Panc1 (cell line): ENCODE measurements at regions not wholly inside any gene's neighbourhood (a gene's known extent, or its start where the extent isn't known, plus 50 kb on each side); places are given as distances from the start of the nearest gene placed in this dataset.

ENCODE experiments used
- ATAC-seq: fragments of 200-7000 bp; cut with Tn5 transposase; 2 replicates; pipeline ENCODE4 v1.9.1; 2020; ENCODE audit warnings: mild to moderate bottlenecking, moderate library complexity
- BruUV-seq: library from RNA; stranded (reverse); fragments of 400-500 nt; replicated peaks from 2 replicates; lab custom pipeline; 2021; lab: Mats Ljungman, UMichigan
- CTCF ChIA-PET: fragments of 300-600 bp; sonication (Branson Sonifier 250); formaldehyde crosslinking; loops from one replicate; lab custom pipeline; 2022; ENCODE audit warnings: antibody characterized with exemption; lab: Charles Lee
- POLR2A ChIA-PET: fragments of 300-600 bp; sonication (Branson Sonifier 250); formaldehyde crosslinking; loops from one replicate; lab custom pipeline; 2022; ENCODE audit warnings: antibody characterized with exemption; lab: Charles Lee
- DNase-seq: peaks from one replicate; pipeline ENCODE4 v3.0.0-alpha.2; 2010; ENCODE audit warnings: low read depth, low spot score
- H3K27ac ChIP-seq: 2 replicates; pipeline ENCODE4 v1.5.1; 2011; ENCODE audit warnings: mild to moderate bottlenecking, low read length, inconsistent platforms
- H3K27me3 ChIP-seq: fragments of 200-500 bp; sonication (Bioruptor generic); 2 replicates; pipeline ENCODE4 v1.6.0; 2014; ENCODE audit warnings: low read length, inconsistent platforms; ENCODE audit not compliant: control insufficient read depth, insufficient read depth
- H3K36me3 ChIP-seq: fragments of 200-500 bp; sonication (Bioruptor generic); 2 replicates; pipeline ENCODE4 v1.5.1; 2014; ENCODE audit warnings: inconsistent platforms, mild to moderate bottlenecking, low read length, moderate library complexity; ENCODE audit not compliant: control insufficient read depth, insufficient read depth
- H3K4me1 ChIP-seq: 2 replicates; pipeline ENCODE4 v1.5.1; 2011; ENCODE audit warnings: inconsistent platforms, mild to moderate bottlenecking, low read length, moderate library complexity; ENCODE audit not compliant: control insufficient read depth, insufficient read depth
- H3K4me3 ChIP-seq, 2 experiments: 2 replicates each; pipeline ENCODE4 v1.5.1; 2011 to 2012; ENCODE audit warnings: low read depth in 2 of 2, low read length in 2 of 2, mild to moderate bottlenecking in 2 of 2, inconsistent platforms in 1 of 2, moderate library complexity in 1 of 2
- H3K9me3 ChIP-seq: fragments of 200-500 bp; sonication (Bioruptor generic); 2 replicates; pipeline ENCODE4 v1.5.1; 2014; ENCODE audit warnings: low read depth, mild to moderate bottlenecking, inconsistent platforms, low read length, moderate library complexity; ENCODE audit not compliant: control insufficient read depth, insufficient read depth
- POLR2AphosphoS5 ChIP-seq: IDR thresholded peaks from 2 replicates; pipeline ENCODE4 v1.6.1; 2012; ENCODE audit warnings: mild to moderate bottlenecking, low read depth, low read length, moderate library complexity
- SIN3A ChIP-seq: IDR thresholded peaks from 2 replicates; pipeline ENCODE4 v1.6.1; 2012; ENCODE audit warnings: low read depth, mild to moderate bottlenecking, low read length, moderate library complexity, borderline replicate concordance; ENCODE audit not compliant: insufficient read depth
- TCF7L2 ChIP-seq: IDR thresholded peaks from 2 replicates; pipeline ENCODE4 v1.6.1; 2011; ENCODE audit warnings: mild to moderate bottlenecking, low read depth, low read length, inconsistent platforms
- in situ Hi-C: cut with HindIII; loops from 2 replicates; pipeline ENCODE4 v1.10.0; 2016; ENCODE audit warnings: low sequenced_read_pairs, low pct_unique_long_range_greater_than_20kb
- intact Hi-C: fragments of 100-400 bp; cut with micrococcal nuclease; formaldehyde crosslinking; loops from one replicate; pipeline ENCODE4 v1.10.0; 2022; ENCODE audit not compliant: unreplicated experiment
- TF ChIP-seq, protein P1 (sequence below), 2 experiments: IDR thresholded peaks; 2 replicates each; pipeline ENCODE4 v1.6.1; 2011 to 2012; ENCODE audit warnings: low read depth in 2 of 2, control low read depth in 1 of 2, low read length in 1 of 2, mild to moderate bottlenecking in 1 of 2, moderate library complexity in 1 of 2; ENCODE audit not compliant: insufficient read depth in 1 of 2
- TF ChIP-seq, protein P2 (sequence below): fragments of 450-650 bp; IDR thresholded peaks from 2 replicates; pipeline ENCODE4 v1.5.1; 2017; ENCODE audit warnings: mild to moderate bottlenecking

DNA sequence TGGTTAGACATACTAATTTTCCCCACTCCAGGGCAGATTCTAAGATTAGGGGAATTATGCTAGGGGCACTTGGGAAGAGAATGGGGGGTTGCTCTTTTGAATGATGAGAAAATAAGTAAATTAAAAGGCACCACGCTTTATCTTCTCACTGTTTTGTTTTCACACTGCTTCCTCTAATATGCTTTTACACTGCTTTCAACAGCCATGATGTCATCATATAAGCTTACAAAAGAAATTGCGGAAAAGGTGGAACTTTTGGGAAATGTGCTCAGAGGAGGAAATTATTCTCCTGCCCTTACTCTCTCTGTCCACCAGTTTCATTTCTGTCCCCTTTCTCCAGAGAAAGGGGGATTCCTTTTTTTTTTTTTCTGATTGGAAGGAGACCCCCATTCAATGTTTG is 308.2 kb downstream of the TOX3 start:
- POLR2A ChIA-PET, result no interaction called here
- no peaks in the 10 kb centered on the region for H3K4me1 ChIP-seq
- H3K9me3 ChIP-seq, result no peaks in the 10 kb centered on the region
- intact Hi-C loops, result no loop called here
- no peak overlapping the region for H3K27ac ChIP-seq
- no peaks in the 10 kb centered on the region for H3K27me3 ChIP-seq
- ATAC-seq (no peak), DNase-seq (no peak)
- TF ChIP-seq POLR2AphosphoS5, result no peak
- TF ChIP-seq SIN3A, result no peak
- TF ChIP-seq, protein P1, sequence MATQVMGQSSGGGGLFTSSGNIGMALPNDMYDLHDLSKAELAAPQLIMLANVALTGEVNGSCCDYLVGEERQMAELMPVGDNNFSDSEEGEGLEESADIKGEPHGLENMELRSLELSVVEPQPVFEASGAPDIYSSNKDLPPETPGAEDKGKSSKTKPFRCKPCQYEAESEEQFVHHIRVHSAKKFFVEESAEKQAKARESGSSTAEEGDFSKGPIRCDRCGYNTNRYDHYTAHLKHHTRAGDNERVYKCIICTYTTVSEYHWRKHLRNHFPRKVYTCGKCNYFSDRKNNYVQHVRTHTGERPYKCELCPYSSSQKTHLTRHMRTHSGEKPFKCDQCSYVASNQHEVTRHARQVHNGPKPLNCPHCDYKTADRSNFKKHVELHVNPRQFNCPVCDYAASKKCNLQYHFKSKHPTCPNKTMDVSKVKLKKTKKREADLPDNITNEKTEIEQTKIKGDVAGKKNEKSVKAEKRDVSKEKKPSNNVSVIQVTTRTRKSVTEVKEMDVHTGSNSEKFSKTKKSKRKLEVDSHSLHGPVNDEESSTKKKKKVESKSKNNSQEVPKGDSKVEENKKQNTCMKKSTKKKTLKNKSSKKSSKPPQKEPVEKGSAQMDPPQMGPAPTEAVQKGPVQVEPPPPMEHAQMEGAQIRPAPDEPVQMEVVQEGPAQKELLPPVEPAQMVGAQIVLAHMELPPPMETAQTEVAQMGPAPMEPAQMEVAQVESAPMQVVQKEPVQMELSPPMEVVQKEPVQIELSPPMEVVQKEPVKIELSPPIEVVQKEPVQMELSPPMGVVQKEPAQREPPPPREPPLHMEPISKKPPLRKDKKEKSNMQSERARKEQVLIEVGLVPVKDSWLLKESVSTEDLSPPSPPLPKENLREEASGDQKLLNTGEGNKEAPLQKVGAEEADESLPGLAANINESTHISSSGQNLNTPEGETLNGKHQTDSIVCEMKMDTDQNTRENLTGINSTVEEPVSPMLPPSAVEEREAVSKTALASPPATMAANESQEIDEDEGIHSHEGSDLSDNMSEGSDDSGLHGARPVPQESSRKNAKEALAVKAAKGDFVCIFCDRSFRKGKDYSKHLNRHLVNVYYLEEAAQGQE (IDR thresholded peaks at IDR 0.05; ENCODE audit: insufficient read depth in 1 of 2, low read depth in 2 of 2, low read length in 1 of 2), result no peak
- TF ChIP-seq, protein P2, sequence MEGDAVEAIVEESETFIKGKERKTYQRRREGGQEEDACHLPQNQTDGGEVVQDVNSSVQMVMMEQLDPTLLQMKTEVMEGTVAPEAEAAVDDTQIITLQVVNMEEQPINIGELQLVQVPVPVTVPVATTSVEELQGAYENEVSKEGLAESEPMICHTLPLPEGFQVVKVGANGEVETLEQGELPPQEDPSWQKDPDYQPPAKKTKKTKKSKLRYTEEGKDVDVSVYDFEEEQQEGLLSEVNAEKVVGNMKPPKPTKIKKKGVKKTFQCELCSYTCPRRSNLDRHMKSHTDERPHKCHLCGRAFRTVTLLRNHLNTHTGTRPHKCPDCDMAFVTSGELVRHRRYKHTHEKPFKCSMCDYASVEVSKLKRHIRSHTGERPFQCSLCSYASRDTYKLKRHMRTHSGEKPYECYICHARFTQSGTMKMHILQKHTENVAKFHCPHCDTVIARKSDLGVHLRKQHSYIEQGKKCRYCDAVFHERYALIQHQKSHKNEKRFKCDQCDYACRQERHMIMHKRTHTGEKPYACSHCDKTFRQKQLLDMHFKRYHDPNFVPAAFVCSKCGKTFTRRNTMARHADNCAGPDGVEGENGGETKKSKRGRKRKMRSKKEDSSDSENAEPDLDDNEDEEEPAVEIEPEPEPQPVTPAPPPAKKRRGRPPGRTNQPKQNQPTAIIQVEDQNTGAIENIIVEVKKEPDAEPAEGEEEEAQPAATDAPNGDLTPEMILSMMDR, result no peak
- no peak for TF ChIP-seq TCF7L2
- in situ Hi-C loops, result no loop called here
- CTCF ChIA-PET, result no interaction called here
- no TSS peak for BruUV-seq
- no peak overlapping the region for H3K4me3 ChIP-seq
- H3K36me3 ChIP-seq, result no peaks in the 10 kb centered on the region

DNA sequence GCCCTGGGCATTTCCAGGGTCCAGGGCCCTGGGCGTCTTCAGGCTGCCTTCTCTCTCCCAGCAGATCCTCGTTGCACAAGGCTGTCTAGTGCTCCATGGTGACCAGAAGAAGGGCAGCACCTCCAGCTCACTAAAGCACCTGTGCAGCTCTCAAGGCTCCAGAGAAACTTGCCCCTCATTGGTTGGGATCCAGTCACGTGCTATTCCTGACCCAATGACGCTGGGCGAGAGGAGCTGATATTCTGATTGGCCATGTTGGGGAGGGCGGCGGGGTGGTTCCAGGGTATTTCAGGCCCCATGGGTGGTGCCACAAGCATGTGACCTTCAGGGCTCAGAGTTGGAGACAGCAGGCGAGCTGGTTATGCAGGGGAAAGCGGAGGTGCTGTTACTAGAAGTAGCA is 309.1 kb downstream of the TOX3 start:
- no peak overlapping the region for H3K4me3 ChIP-seq
- no peaks in the 10 kb centered on the region for H3K4me1 ChIP-seq
- TF ChIP-seq POLR2AphosphoS5, result no peak
- no peaks in the 10 kb centered on the region for H3K27me3 ChIP-seq
- CTCF ChIA-PET, result no interaction called here
- H3K36me3 ChIP-seq, result no peaks in the 10 kb centered on the region
- intact Hi-C loops, result no loop called here
- no peak overlapping the region for H3K27ac ChIP-seq
- H3K9me3 ChIP-seq, result no peaks in the 10 kb centered on the region
- DNase-seq, result no peak
- BruUV-seq, result no TSS peak
- POLR2A ChIA-PET, result no interaction called here
- ATAC-seq, result no peak
- in situ Hi-C loops, result no loop called here

DNA sequence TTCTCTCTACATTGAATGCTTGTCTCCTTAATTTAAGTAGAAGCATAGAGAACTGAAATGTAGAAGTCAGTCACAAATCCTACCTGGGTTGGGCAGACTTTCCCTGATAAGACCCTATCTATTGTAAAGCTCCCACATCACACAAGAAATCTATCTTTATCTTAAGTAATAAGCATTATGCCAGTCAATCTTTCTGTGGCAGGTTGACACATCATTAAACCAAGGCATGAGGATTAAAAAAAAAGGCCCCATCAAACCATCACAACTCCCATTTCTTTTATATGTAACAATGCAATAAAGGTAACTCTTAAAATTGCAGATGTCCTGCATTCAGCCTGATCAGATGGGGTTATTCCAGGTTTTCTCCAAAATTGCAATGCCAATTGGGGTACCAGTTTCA is 311.8 kb downstream of the TOX3 start:
- no peaks in the 10 kb centered on the region for H3K36me3 ChIP-seq
- in situ Hi-C loops, result no loop called here
- no peaks in the 10 kb centered on the region for H3K27me3 ChIP-seq
- ATAC-seq, result no peak
- no TSS peak for BruUV-seq
- H3K9me3 ChIP-seq, result no peaks in the 10 kb centered on the region
- intact Hi-C loops, result no loop called here
- TF ChIP-seq SIN3A, result no peak
- TF ChIP-seq POLR2AphosphoS5, result no peak
- TF ChIP-seq, protein P2, result no peak
- TF ChIP-seq, protein P1 (IDR thresholded peaks at IDR 0.05; ENCODE audit: insufficient read depth in 1 of 2, low read depth in 2 of 2, low read length in 1 of 2), result no peak
- TF ChIP-seq TCF7L2, result no peak
- H3K4me1 ChIP-seq, result no peaks in the 10 kb centered on the region
- ChIA-PET POLR2A (no interaction called here), CTCF (no interaction called here)
- no peak overlapping the region for H3K27ac ChIP-seq
- no peak overlapping the region for H3K4me3 ChIP-seq
- no peak for DNase-seq
